Breast epithelium (tissue), 3 donors: ENCODE measurements at regions not wholly inside any gene's neighbourhood (a gene's known extent, or its start where the extent isn't known, plus 50 kb on each side); places are given as distances from the start of the nearest gene placed in this dataset.

Source experiments
- CTCF ChIP-seq, 3 donors: fragments of 450-650 bp; IDR thresholded peaks; one replicate each; pipeline ENCODE4 v1.5.1; 2016 to 2017; ENCODE audit warnings: antibody characterized with exemption in 3 of 3, mild to moderate bottlenecking in 3 of 3, moderate library complexity in 3 of 3
- POLR2A ChIP-seq: fragments of 450-650 bp; IDR thresholded peaks from one replicate; pipeline ENCODE4 v1.6.1; 2016; ENCODE audit warnings: antibody characterized with exemption, mild to moderate bottlenecking, moderate library complexity
- POLR2AphosphoS5 ChIP-seq, 3 donors: sonication (generic); formaldehyde crosslinking; IDR thresholded peaks; one replicate each; pipeline ENCODE4 v1.6.1; 2017; ENCODE audit warnings: antibody characterized with exemption in 3 of 3

GRCh38 chr16:56050916-56051315 is 140.4 kb upstream of the GNAO1 start:
- TF ChIP-seq CTCF (IDR thresholded peaks at IDR 0.05): no peak
- no peak for TF ChIP-seq POLR2A
- no peak for TF ChIP-seq POLR2AphosphoS5 (IDR thresholded peaks at IDR 0.05)
